ENCODE measurements at regions not wholly inside any gene's neighbourhood (a gene's known extent, or its start where the extent isn't known, plus 50 kb on each side); places are given as distances from the start of the nearest gene placed in this dataset.

- Histone ChIP-seq H3K79me2 (ENCODE audit: insufficient read depth, low read length) (no peaks in the 10 kb centered on the region), H2BK20ac (ENCODE audit: low read depth, low read length, poor library complexity, severe bottlenecking) (no peak overlapping the region), H3K9ac (ENCODE audit: extremely low read depth, insufficient read length, low read length) (no peak overlapping the region), H2BK5ac (ENCODE audit: insufficient read length, low read length) (no peak overlapping the region), H4K20me1 (ENCODE audit: control insufficient read depth, insufficient read depth, insufficient read length) (no peaks in the 10 kb centered on the region), H3K18ac (ENCODE audit: insufficient read length, low read depth, low read length) (no peak overlapping the region), H2AFZ (ENCODE audit: low read length) (no peak overlapping the region), H4K91ac (ENCODE audit: insufficient read length, low read depth, low read length) (no peak overlapping the region), H3K23me2 (ENCODE audit: insufficient read length, low read depth, low read length, poor library complexity, severe bottlenecking) (no peaks in the 10 kb centered on the region), H3K27me3 (ENCODE audit: insufficient read depth, low read length) (no peaks in the 10 kb centered on the region), H2BK120ac (ENCODE audit: low read depth, low read length, poor library complexity, severe bottlenecking) (no peak overlapping the region), H3K9me3 (ENCODE audit: control insufficient read depth, low read depth, low read length) (no peaks in the 10 kb centered on the region), H3K56ac (ENCODE audit: insufficient read length, low read depth, low read length) (no peak overlapping the region), H3K14ac (ENCODE audit: insufficient read depth, low read length) (no peak overlapping the region), H4K5ac (ENCODE audit: insufficient read length, low read depth, low read length) (no peak overlapping the region), H3K27ac (ENCODE audit: insufficient read length, low read depth, low read length) (no peak overlapping the region), H2BK15ac (ENCODE audit: low read depth, low read length) (no peak overlapping the region), H4K8ac (replicated peaks; ENCODE audit: insufficient read length, low read depth, low read length) (no peak overlapping the region), H3K4me1 (ENCODE audit: insufficient read depth, low read length) (no peaks in the 10 kb centered on the region), H2BK12ac (ENCODE audit: insufficient read length, low read depth, low read length) (no peak overlapping the region), H2AK5ac (ENCODE audit: insufficient read length, low read length) (no peak overlapping the region), H3T11ph (ENCODE audit: low read length) (no peak overlapping the region), H3K4me2 (ENCODE audit: insufficient read depth, insufficient read length, low read length) (no peak overlapping the region), H3K4ac (ENCODE audit: low read depth, low read length) (no peak overlapping the region), H3K23ac (ENCODE audit: insufficient read length, low read depth, low read length) (no peak overlapping the region), H3K79me1 (ENCODE audit: insufficient read depth, low read depth, low read length, poor library complexity, severe bottlenecking) (no peaks in the 10 kb centered on the region)
- Mint-ChIP-seq H3K4me1 (no peaks in the 10 kb centered on the region), H3K36me3 (ENCODE audit: insufficient read depth in 1 of 3, low read depth in 3 of 3) (no peaks in the 10 kb centered on the region), H3K4me3 (no peak overlapping the region), H3K27ac (no peak overlapping the region), H3K27me3 (ENCODE audit: low read depth) (no peaks in the 10 kb centered on the region), H3K9me3 (no peaks in the 10 kb centered on the region)
- DNase-seq, result no peak
- no CpG with 5 or more reads among the region's 3 CpGs for WGBS (ENCODE audit: extremely low coverage, insufficient read length, low lambda C conversion rate)
- TF ChIP-seq, protein P1, sequence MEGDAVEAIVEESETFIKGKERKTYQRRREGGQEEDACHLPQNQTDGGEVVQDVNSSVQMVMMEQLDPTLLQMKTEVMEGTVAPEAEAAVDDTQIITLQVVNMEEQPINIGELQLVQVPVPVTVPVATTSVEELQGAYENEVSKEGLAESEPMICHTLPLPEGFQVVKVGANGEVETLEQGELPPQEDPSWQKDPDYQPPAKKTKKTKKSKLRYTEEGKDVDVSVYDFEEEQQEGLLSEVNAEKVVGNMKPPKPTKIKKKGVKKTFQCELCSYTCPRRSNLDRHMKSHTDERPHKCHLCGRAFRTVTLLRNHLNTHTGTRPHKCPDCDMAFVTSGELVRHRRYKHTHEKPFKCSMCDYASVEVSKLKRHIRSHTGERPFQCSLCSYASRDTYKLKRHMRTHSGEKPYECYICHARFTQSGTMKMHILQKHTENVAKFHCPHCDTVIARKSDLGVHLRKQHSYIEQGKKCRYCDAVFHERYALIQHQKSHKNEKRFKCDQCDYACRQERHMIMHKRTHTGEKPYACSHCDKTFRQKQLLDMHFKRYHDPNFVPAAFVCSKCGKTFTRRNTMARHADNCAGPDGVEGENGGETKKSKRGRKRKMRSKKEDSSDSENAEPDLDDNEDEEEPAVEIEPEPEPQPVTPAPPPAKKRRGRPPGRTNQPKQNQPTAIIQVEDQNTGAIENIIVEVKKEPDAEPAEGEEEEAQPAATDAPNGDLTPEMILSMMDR (conservative IDR thresholded peaks at IDR 0.05), result no peak
Observed at GRCh38 chr18:53991202-53991601, 233.3 kb downstream of the MBD2 start.

Measured in H9 (cell line).